ENCODE measurements at regions not wholly inside any gene's neighbourhood (a gene's known extent, or its start where the extent isn't known, plus 50 kb on each side); places are given as distances from the start of the nearest gene placed in this dataset.

DNA sequence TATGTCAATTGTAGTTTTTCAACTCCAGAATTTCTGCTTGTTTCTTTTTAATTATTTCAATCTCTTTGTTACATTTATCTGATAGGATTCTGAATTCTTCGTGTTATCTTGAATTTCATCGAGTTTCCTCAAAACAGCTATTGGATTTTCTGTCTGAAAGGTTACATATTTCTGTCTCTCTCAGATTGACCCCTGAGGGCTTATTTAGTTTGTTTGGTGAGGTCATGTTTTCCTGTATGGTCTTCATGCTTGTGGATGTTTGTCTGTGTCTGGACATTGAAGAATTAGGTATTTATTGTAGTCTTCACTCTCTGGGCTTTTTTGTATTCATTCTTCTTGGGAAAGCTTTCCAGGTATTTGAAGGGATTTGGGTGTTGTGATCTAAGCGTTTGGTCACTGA, 85.6 kb downstream of the SNAPC1 start:
- DNase-seq (ENCODE audit: low spot score) = no peak

DNA sequence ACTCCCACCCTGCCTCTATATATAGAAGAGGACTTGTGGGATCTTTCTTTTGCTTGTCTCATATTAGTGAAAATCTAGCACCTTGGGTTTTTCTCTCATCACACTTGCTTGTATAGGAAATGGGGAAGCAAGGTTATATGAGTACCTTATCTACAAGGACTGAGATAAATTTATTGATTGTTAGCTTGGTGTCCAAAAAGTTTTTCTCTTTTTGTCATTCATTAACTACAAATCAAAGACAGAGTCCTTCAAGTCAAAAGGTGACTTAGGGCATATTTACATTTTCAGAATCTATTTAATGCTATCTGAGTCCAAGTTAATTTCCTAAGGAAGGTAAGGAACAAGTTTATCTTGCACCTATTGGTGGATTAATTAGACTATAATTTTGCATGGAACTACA, 92.7 kb downstream of the SNAPC1 start:
- no peak for DNase-seq (ENCODE audit: low spot score)

DNA sequence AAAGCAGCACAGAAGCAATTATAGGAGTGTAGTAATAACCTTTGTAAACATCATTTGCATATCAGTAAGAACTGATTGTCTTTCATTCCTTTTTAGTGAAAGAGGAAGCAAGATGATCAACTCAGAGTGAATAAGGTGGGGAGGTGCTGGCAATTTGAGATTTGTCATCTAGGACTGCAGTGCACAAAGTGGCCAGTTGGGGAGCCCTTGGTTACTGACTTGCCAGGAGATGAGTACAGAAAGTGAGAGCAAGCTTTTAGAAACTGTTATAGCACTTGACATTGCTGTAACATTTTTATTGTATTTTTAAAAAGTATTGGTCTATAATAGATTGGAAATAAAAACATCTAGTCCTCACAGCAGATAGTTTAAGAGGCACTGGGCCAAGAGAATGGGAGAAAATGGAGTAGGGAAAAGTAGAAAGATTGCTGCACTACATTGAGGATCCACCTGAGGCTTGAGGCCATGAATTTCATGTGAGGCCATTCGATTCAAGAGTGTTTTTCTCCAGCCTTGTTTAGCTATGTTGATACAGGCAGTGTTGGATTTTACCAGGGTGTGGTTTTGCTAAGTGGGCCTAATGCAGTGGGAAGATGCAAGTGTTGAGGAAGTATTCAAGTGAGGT, 98.2 kb downstream of the SNAPC1 start:
- peak; percentile 49 for DNase-seq (ENCODE audit: low spot score)

DNA sequence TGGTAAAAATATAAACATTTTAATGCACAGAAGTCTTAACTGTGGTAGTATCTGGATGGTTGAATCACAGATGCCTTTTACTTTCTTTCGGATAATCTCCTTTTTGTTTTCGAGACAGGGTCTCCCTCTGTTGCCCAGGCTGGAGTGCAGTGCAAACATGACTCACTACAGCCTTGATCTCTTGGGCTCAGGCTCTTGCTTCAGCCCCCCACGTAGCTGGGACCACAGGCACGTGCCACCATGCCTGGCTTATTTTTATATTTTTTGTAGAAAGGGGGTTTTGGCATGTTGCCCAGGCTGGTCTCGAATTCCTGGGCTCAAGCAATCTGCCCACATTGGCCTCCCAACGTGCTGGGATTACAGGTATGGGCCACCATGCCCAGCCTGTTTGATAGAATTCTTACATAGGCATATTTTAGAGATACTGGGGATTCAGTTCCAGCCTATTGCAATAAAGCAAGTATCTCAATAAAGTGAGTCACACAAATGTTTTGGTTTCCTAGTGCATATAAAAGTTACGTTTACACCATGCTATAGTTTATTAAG, 99.2 kb downstream of the SNAPC1 start:
- no peak for DNase-seq (ENCODE audit: low spot score)

DNA sequence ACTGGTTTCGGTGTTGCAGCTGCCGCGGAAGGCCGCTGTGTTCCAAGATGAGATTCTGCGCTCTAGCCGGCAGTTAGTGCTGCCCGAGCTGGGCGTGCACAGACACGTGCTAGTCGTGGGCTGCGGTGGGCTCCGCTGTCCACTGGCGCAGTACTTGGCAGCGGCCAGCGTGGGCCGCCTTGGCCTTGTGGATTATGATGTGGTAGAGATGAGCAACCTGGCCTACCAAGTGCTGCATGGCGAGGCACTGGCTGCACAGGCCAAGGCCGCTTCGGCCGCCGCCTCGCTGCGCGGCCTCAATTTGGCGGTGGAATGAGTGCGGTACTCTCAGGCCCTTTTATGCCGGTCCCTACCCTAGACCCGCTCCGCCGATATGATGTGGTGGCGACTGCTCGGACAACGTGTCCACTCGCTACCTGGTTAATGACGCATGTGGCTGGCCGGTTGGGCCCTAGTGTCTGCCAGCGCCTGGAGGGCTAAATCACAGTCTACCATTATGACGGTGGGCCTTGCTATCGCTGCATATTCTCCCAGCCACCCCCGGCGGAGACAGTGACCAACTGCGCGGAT, 102.2 kb downstream of the SNAPC1 start:
- no peak for DNase-seq (ENCODE audit: low spot score)

DNA sequence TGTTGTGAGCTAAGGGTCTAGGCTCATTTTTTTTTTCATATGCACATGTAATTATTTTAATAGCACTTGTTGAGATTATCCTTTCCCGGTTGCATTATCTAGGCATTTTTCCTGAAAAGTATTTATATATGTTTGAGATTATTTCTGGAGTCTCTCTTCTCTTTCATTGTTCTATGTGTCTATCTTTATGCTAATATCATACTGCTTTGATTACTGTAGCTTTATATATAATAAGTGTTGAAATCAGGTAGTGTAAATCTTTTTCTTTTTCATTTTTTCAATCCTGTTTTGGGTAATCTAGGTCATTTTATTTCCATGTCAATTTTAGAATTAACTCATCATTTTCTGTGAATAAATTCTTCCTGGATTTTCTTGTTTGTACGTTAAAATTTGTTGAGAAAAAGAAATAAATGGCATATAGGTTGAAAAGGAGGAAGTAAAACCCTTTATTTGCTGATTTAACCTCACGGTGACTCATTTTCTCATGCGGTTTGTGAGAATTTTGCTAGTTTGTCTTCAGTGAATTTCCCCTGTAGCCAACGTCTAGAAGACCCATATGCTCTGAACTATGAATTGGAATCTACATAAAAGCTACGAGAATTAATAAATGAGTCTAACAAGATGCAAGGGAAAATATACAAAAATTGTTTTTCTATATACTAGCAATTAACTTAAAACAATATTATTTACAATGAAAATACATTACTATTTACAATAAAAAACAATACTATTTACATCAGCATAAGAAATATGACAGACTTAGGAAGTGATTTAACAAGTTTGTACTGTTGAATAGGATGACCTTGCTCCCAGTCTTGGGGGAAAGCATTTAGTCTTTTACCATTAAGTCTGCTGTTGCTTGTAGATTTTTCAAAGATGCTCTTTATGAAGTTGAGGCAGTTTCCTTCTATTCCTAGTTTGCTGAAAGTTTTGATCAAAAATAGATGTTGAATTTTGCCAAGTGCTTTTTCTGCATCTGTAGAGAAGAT, 105.0 kb downstream of the SNAPC1 start:
- DNase-seq (ENCODE audit: low spot score) = no peak

DNA sequence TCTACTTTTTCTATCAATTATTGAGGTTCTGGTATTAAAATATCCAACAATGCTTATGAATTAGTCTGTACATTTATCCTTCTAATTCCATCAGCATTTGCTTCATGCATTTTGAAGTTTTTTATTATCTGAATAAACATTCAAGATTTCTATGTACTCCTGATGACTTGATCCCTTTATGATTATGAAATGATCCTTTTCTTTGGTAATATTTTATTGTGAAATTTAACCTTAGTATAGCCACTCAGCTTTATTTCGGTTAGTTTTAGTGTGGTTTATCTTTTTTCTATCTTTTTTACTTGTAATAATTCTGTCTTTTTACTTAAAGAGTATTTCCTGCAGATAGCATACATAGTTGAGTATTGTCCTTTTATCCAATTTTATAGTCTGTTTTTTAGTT, 106.6 kb downstream of the SNAPC1 start:
- no peak for DNase-seq (ENCODE audit: low spot score)

DNA sequence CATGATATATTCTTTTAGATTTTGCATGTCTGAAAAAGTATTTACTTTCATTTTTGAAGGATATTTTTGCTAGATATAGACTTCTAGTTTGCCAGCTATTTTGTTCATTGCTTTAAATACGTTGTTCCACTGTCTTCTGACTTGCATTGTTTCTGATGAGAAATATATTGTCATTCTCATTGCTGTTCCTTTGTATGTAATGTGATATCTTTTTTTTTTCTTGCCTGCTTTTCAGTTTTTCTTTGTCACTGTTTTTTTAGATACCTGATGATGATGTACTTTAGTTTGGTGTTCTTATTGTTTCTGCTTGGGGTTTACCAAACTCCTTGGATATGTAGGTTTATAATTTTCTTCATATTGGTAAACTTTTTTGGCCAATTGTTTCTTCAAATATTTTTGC, 107.9 kb downstream of the SNAPC1 start:
- DNase-seq (ENCODE audit: low spot score) = no peak

DNA sequence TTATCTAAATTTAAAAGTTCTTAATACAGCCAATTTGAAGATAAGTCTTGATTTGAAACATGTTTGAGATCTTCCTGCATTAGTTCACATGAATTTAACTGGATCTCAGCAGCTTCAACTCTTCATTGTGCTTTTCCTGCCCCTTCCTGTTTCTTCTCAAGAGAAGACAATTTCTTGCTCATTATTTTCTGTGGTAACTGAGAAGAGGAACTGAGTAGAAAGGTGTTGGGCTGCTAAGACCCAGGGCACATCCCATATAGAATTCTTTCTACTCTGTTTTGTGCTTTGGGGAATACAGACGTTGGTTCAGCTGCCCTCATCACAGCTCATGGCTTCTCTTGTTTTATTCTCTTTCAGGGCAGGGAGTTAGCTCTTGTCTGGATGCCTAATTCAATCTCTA, 110.2 kb downstream of the SNAPC1 start:
- no peak for DNase-seq (ENCODE audit: low spot score)

DNA sequence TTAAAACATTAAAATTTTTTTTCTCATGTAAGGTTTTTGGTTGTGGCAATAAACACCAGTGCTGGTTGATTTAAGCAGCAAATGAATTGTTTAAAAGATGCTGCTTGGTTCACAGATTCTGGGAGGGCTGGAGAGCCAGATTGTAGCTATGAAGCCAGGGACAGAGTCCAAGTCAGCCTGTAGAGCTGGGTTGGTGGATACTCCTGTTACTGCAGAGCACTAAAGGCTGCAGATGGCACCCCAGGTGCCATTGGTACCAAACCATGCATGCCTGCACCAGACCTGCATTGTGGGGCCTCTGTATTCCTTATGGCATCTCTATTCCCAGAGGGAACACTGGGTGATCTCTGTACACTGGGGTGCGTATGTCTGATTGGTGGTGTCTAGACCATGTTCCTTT, 113.3 kb downstream of the SNAPC1 start:
- DNase-seq (ENCODE audit: low spot score) = no peak

DNA sequence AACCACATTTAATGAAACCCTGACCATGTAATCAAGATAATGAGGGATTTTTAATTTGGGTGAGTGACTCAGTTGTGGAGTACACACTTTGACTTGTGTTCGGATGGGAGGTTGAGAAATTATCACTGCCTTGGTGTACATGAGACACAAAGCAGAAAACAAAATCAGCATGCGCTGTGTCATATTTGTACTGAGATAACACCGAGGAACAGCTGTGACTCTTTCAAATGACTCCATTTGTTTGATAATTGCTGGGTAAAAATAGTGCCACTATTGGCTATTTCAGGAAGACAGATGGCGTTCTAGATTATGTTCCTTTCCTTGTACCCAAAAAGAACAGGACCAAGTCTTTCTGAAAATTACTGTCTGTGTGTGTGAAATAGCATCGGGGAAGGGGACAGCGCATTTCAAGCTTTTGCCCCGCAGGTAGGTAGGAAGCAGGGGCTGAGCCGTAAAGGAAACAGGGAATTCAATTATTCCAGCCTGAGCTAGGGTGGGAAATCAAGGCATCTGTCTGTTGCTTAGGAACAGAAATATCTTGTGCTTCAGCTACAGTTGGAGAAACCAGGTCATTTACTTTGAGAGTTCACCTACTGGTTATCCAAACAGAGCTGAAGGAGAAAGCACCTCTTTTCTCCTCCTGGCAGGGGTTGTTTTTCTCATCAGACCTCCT, 114.3 kb downstream of the SNAPC1 start:
- DNase-seq (ENCODE audit: low spot score) = no peak

DNA sequence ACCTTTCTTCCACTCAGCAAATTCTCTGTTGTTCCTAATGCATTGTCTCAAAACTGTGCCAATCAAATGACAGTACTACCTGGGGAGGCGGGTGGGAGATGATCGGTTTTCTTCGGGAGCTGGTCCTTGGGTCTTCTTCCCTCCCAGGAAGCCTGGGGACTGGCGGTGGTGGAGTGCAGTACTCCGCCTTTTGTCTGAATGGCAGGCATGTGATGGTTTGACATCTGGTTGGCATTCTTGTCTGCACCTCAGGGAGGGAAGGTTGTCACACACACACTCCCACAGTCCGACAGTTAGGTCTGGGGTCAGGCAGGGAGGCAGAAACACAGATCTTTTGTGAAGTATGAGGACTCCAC, 114.8 kb downstream of the SNAPC1 start:
- DNase-seq (ENCODE audit: low spot score) = no peak

DNA sequence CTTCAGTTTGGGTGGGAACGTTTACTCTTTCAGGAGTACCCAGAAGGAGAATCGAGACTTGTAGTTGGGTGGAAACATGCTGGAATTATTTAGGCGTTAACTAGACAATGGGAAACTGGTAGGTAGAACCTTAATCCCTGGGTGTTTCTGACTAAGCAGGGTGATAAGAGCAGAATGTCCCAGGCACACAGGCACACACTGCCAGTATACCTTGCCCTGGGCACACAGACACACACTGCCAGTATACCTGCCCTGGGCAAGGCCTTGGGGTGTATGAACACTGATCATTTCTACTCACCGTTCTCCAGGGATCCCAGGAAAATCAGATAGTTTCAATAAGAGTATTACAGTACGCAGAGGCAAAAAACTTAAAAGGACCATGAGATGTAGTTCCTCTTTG, 115.5 kb downstream of the SNAPC1 start:
- DNase-seq (ENCODE audit: low spot score) = no peak

DNA sequence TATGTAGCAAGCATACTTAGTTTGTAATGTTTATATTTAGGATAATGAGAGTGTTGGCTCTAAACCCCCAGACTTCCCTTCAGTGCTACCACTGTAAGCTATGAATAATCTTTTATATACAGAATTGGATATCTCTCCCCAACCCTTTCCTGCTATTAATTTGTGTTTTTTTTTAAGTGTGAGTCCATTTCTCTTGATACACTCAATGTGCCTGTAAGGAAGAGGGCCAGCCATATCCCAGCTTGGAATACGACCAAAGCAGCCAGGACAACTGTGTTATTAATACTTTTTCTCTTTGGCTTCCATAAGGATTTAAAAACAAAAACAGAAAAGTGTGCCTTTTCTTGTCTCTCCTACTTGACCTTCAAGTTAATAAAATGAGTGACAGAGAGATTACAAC, 116.7 kb downstream of the SNAPC1 start:
- DNase-seq (ENCODE audit: low spot score) = no peak

DNA sequence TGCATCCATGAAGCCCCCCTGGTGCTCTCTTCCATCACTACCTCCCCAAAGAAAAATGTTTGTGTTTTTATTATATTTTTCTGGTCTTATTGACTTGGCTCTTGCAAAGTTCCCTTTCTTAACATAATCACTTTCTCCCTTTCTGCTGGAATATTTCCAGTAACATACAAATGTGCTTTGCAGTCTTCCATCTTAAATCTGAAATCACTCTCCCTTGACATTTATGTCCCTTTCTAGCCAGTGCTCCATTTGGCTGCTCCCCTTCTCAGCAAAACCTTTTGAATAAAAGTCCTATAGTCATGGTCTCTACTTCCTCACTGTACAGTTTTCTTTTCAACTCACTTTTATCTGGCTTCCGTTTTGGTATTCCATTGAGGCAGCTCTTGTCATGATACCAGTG, 118.8 kb downstream of the SNAPC1 start:
- DNase-seq (ENCODE audit: low spot score) = no peak

DNA sequence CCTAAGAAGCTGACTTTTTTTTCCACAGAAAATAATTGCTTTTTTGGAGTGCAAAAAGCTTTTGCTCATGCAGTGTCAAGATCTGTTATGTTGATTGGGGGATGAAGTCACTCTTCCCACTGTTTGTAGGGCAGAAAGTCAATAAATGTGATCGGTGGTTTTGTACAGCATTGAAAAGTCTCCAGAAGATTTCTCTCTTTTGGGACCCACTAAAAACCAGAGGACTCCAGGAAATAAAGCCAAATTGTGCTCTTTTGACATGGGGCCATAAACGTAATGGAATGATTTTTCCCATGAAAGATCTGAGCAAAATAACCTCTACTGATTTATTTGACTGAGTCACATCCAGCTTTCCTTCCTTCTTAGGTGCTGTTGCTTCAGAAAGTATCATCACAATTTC, 122.5 kb downstream of the SNAPC1 start:
- DNase-seq (ENCODE audit: low spot score) = no peak

DNA sequence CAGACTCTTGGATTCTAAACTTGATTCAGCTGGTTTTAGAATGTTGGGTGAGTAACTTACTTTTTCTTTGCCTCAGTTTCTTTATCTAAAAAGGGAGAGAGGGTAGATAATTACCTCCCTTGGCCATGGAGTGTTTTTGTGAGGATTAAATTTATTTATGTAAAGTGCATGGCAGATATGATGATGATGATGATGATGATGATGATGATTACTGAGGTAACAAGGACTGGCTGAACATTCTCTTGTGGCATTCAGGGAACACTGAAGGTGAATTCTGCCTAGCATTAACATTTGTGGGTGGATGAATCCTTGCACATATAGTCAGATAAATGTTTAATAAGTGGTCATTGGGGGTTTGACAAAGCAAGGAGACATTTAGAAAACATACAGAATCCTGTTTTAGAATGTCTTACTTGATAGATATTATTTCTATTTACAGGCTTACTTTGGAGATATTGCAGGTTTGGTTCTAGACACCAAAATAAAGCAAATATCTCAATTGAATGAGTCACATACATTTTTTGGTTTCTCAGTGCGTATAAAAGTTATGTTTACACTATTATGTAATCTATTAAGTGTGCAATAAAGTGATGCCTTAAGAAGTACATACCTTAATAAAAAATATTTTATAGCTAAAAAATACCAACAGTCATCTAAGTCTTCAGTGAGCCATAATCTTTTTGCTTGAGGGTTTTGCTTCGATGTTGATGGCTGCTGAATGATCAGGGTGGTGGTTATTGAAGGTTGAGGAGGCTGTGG, 123.2 kb downstream of the SNAPC1 start:
- DNase-seq (ENCODE audit: low spot score) = no peak

DNA sequence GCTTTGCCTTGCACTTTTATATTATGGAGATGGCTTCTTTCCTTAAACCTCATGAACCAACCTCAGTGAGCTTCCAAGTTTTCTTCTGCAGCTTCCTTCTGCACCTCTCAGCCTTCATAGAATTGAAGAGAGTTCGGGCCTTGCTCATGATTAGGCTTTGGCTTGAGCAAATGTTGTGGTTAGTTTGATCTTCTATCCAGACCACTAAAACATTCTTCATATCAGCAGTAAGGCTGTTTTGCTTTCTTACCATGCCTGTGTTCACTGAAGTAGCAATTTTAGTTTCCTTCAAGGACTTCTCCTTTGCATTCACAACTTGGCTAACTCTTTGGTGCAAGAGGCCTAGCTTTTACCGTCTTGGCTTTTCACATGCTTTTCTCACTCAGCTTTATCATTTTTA, 125.4 kb downstream of the SNAPC1 start:
- DNase-seq (ENCODE audit: low spot score) = no peak

DNA sequence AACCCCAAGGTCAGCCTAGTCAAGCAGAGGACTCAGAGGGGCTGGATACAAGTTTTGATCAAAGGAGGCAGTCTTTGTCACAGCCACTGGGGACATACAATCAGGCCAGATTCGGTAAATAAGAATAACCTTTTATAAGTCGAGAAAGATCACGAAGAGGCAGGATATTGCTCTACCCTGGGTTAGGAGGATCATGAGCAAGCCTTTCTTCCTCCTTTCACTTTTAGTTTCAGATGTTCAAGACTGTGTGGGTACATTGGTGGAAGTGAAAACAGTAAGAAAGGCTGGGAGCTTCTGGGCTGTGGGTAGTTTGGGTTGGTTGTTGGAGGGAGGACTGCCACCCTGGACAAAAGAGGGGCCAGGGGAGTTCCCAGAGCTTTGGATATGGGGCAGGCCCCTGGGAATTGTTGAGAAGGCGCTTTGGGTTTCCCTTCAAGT, 127.7 kb downstream of the SNAPC1 start:
- no peak for DNase-seq (ENCODE audit: low spot score)

DNA sequence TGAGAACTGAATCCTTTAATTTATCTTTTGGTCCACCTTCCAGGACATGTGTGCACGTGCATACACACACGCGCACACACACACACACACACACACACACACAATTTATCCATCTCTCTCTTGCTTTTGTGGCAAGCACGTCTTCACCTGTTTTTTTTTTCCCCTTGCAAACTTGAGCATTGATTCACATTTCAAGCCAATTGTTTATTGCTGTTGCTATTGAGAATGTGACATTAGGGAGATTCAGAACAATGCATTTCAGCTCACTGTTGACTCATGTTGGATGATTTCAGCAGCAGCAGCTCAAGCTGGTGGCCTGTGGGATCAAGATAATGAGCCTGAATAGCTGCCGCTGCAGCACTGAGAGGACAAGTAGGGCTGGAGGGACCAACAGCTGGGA, 128.9 kb downstream of the SNAPC1 start:
- no peak for DNase-seq (ENCODE audit: low spot score)

DNA sequence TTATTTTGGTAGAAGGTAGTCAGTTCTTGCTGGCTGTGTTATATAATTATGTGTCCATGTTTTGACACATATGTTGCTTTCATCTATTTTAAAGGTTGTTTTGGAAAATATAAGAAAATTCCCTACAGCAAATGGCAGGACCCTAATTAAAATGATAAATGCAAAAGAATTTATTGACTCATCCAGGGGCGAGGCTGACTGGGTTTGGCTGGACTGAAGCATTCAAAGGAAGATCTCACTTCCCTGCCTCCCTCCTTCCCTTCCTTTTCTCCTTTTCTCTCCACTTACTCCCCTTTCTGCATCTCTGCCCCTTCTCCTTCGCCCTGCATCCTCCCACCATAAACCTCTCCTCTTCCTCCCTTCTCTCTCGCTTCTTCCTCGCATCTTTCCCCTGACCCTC, 129.6 kb downstream of the SNAPC1 start:
- DNase-seq (ENCODE audit: low spot score) = no peak

Measured in hepatic stellate cell (primary cell).